NT2/D1 (cell line): ENCODE measurements at regions not wholly inside any gene's neighbourhood (a gene's known extent, or its start where the extent isn't known, plus 50 kb on each side); places are given as distances from the start of the nearest gene placed in this dataset.

Experiments
- DNase-seq: peaks from one replicate; pipeline ENCODE4 v3.0.0-alpha.2; 2011; ENCODE audit warnings: low read depth, low spot score
- H3K27me3 ChIP-seq: 2 replicates; pipeline ENCODE4 v1.6.0; 2011; ENCODE audit warnings: mild to moderate bottlenecking; ENCODE audit not compliant: insufficient read length, insufficient read depth
- H3K36me3 ChIP-seq: 2 replicates; pipeline ENCODE4 v1.6.1; 2011; ENCODE audit warnings: mild to moderate bottlenecking, low read length, mixed read lengths; ENCODE audit not compliant: insufficient read depth, insufficient read length
- H3K4me1 ChIP-seq: 2 replicates; pipeline ENCODE4 v1.5.1; 2011; ENCODE audit not compliant: insufficient read depth, insufficient read length
- H3K4me3 ChIP-seq: 2 replicates; pipeline ENCODE4 v1.5.1; 2011; ENCODE audit warnings: low read depth; ENCODE audit not compliant: insufficient read length
- H3K9ac ChIP-seq: 2 replicates; pipeline ENCODE4 v1.6.0; 2011; ENCODE audit warnings: low read depth; ENCODE audit not compliant: insufficient read length
- H3K9me3 ChIP-seq: 2 replicates; pipeline ENCODE4 v1.5.1; 2011; ENCODE audit warnings: mild to moderate bottlenecking, low read length; ENCODE audit not compliant: insufficient read depth
- SUZ12 ChIP-seq: IDR thresholded peaks from 2 replicates; pipeline ENCODE4 v1.6.1; 2011; ENCODE audit not compliant: insufficient read length, insufficient read depth; ENCODE audit errors: extremely low read depth
- YY1 ChIP-seq: IDR thresholded peaks from 2 replicates; pipeline ENCODE4 v1.6.1; 2011; ENCODE audit not compliant: insufficient read length, insufficient read depth
- ZNF274 ChIP-seq: IDR thresholded peaks from 2 replicates; pipeline ENCODE4 v1.6.1; 2011; ENCODE audit warnings: mild to moderate bottlenecking, low read depth, low read length

- H3K4me3 ChIP-seq = no peak overlapping the region
- no peaks in the 10 kb centered on the region for H3K9me3 ChIP-seq
- DNase-seq = no peak
- no peaks in the 10 kb centered on the region for H3K27me3 ChIP-seq
- no peaks in the 10 kb centered on the region for H3K4me1 ChIP-seq
- no peak overlapping the region for H3K9ac ChIP-seq
- no peaks in the 10 kb centered on the region for H3K36me3 ChIP-seq
- TF ChIP-seq YY1 = no peak
- no peak for TF ChIP-seq ZNF274
- TF ChIP-seq SUZ12 = no peak
Measured at GRCh38 chr18:59968583-59968982, 68.8 kb downstream of the PMAIP1 start.

GRCh38 chr18:59967878-59968277 lies 68.1 kb downstream of the PMAIP1 start:
- no peak for DNase-seq

GRCh38 chr18:59966913-59967312 lies 67.1 kb downstream of the PMAIP1 start:
- no peak overlapping the region for H3K9ac ChIP-seq
- no peaks in the 10 kb centered on the region for H3K4me1 ChIP-seq
- no peak overlapping the region for H3K4me3 ChIP-seq
- H3K27me3 ChIP-seq = no peaks in the 10 kb centered on the region
- no peak for DNase-seq
- TF ChIP-seq YY1 (no peak), ZNF274 (no peak), SUZ12 (no peak)
- no peaks in the 10 kb centered on the region for H3K9me3 ChIP-seq
- H3K36me3 ChIP-seq = no peaks in the 10 kb centered on the region

More at GRCh38 chr18:59967878-59968277, 68.1 kb downstream of the PMAIP1 start:
- Histone ChIP-seq H3K36me3 (no peaks in the 10 kb centered on the region), H3K4me1 (no peaks in the 10 kb centered on the region), H3K9ac (no peak overlapping the region), H3K9me3 (no peaks in the 10 kb centered on the region), H3K27me3 (no peaks in the 10 kb centered on the region), H3K4me3 (no peak overlapping the region)
- TF ChIP-seq YY1 (no peak), SUZ12 (no peak), ZNF274 (no peak)

- H3K9me3 ChIP-seq = no peaks in the 10 kb centered on the region
- no peaks in the 10 kb centered on the region for H3K27me3 ChIP-seq
- H3K4me3 ChIP-seq = no peak overlapping the region
- H3K36me3 ChIP-seq = no peaks in the 10 kb centered on the region
- H3K4me1 ChIP-seq = no peaks in the 10 kb centered on the region
- no peak for DNase-seq
- TF ChIP-seq ZNF274 = no peak
- TF ChIP-seq YY1 = no peak
- no peak for TF ChIP-seq SUZ12
- no peak overlapping the region for H3K9ac ChIP-seq
Measured at GRCh38 chr18:59963229-59963628, 63.4 kb downstream of the PMAIP1 start.

GRCh38 chr18:59961070-59961469 lies 61.3 kb downstream of the PMAIP1 start:
- Histone ChIP-seq H3K9me3 (no peaks in the 10 kb centered on the region), H3K27me3 (no peaks in the 10 kb centered on the region), H3K9ac (no peak overlapping the region), H3K4me3 (no peak overlapping the region), H3K4me1 (no peaks in the 10 kb centered on the region), H3K36me3 (no peaks in the 10 kb centered on the region)
- TF ChIP-seq ZNF274 = no peak
- no peak for DNase-seq

GRCh38 chr18:59960272-59960671 lies 60.5 kb downstream of the PMAIP1 start:
- Histone ChIP-seq H3K4me1 (no peaks in the 10 kb centered on the region), H3K36me3 (no peaks in the 10 kb centered on the region), H3K4me3 (no peak overlapping the region), H3K9ac (no peak overlapping the region), H3K9me3 (no peaks in the 10 kb centered on the region), H3K27me3 (no peaks in the 10 kb centered on the region)
- DNase-seq = no peak
- no peak for TF ChIP-seq ZNF274
- no peak for TF ChIP-seq YY1
- no peak for TF ChIP-seq SUZ12

- TF ChIP-seq YY1 (no peak), SUZ12 (no peak), ZNF274 (no peak)
- no peak for DNase-seq
- no peaks in the 10 kb centered on the region for H3K36me3 ChIP-seq
- H3K4me1 ChIP-seq = no peaks in the 10 kb centered on the region
- no peaks in the 10 kb centered on the region for H3K27me3 ChIP-seq
- no peak overlapping the region for H3K9ac ChIP-seq
- no peak overlapping the region for H3K4me3 ChIP-seq
- no peaks in the 10 kb centered on the region for H3K9me3 ChIP-seq
Measured at GRCh38 chr18:59959606-59960005, 59.8 kb downstream of the PMAIP1 start.

DNA sequence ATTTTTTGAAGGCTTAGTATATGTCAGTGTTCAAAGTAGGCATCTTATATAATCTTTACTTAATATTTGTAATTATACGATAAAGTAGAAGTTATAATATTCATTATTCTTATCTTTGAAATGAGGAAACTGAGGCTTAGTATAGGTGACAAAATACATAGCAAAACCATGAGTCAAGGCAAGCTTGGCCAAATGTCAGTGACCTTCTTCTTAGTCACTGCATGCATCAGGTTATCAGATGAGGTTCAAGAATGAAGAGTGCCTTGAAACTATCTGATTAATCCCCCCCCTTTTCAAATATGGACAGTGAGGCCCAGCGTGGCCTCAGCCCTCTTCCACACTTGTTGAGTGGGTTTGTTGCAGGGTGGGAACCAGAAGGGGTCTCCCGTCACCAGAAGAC lies 59.3 kb downstream of the PMAIP1 start:
- H3K9ac ChIP-seq = no peak overlapping the region
- no peaks in the 10 kb centered on the region for H3K36me3 ChIP-seq
- DNase-seq = no peak
- no peak overlapping the region for H3K4me3 ChIP-seq
- H3K9me3 ChIP-seq = no peaks in the 10 kb centered on the region
- H3K27me3 ChIP-seq = no peaks in the 10 kb centered on the region
- no peak for TF ChIP-seq SUZ12
- no peak for TF ChIP-seq ZNF274
- no peak for TF ChIP-seq YY1
- H3K4me1 ChIP-seq = no peaks in the 10 kb centered on the region
